Fibroblast of lung (primary cell): ENCODE measurements at regions not wholly inside any gene's neighbourhood (a gene's known extent, or its start where the extent isn't known, plus 50 kb on each side); places are given as distances from the start of the nearest gene placed in this dataset.

Experiments used
- DNase-seq, 2 donors: peaks; one replicate each; pipeline versions ENCODE4 v3.0.0 to v3.0.0-alpha.2; 2010; ENCODE audit warnings: low read depth in 2 of 2
- H2AFZ ChIP-seq: 2 replicates; pipeline ENCODE4 v1.5.1; 2012; ENCODE audit warnings: low read length, control low read depth, inconsistent platforms
- H3K27ac ChIP-seq: 2 replicates; pipeline ENCODE4 v1.5.1; 2011; ENCODE audit warnings: low read length, control low read depth; ENCODE audit not compliant: insufficient read depth
- H3K27me3 ChIP-seq: 2 replicates; pipeline ENCODE4 v1.5.1; 2011; ENCODE audit warnings: mild to moderate bottlenecking, low read length; ENCODE audit not compliant: control insufficient read depth, insufficient read depth
- H3K36me3 ChIP-seq: 2 replicates; pipeline ENCODE4 v1.5.1; 2011; ENCODE audit warnings: low read length; ENCODE audit not compliant: control insufficient read depth, insufficient read depth
- H3K4me1 ChIP-seq: 2 replicates; pipeline ENCODE4 v1.5.1; 2011; ENCODE audit warnings: low read length; ENCODE audit not compliant: control insufficient read depth, insufficient read depth; ENCODE audit errors: extremely low read depth
- H3K4me2 ChIP-seq: 2 replicates; pipeline ENCODE4 v1.5.1; 2011; ENCODE audit warnings: low read length, control low read depth; ENCODE audit not compliant: insufficient read depth; ENCODE audit errors: extremely low read depth
- H3K4me3 ChIP-seq, 4 experiments: fragments of 200-600 bp in 1 of 4; sonication (generic) in 1 of 4; replicated peaks in 1 of 4; 2 replicates each; pipeline ENCODE4 v1.5.1; 2011 to 2016; ENCODE audit warnings: low read length in 4 of 4, low read depth in 3 of 4, mild to moderate bottlenecking in 3 of 4, control low read depth in 2 of 4, inconsistent platforms in 1 of 4, mixed read lengths in 1 of 4; ENCODE audit not compliant: insufficient read depth in 1 of 4; ENCODE audit errors: control extremely low read depth in 1 of 4
- H3K79me2 ChIP-seq: 2 replicates; pipeline ENCODE4 v1.5.1; 2012; ENCODE audit warnings: mild to moderate bottlenecking, low read length, inconsistent platforms; ENCODE audit not compliant: control insufficient read depth, insufficient read depth
- H3K9ac ChIP-seq: 2 replicates; pipeline ENCODE4 v1.5.1; 2011; ENCODE audit warnings: mild to moderate bottlenecking, low read length, control low read depth; ENCODE audit not compliant: insufficient read depth
- H3K9me3 ChIP-seq: 2 replicates; pipeline ENCODE4 v1.5.1; 2012; ENCODE audit warnings: low read depth, low read length; ENCODE audit not compliant: control insufficient read depth, insufficient read depth
- H4K20me1 ChIP-seq: 2 replicates; pipeline ENCODE4 v1.5.1; 2011; ENCODE audit warnings: low read length; ENCODE audit not compliant: control insufficient read depth, insufficient read depth; ENCODE audit errors: extremely low read depth
- CTCF ChIP-seq, 2 donors: IDR thresholded peaks in 1 of 2; conservative IDR thresholded peaks in 1 of 2; 1 replicate in 1 of 2; 2 replicates in 1 of 2; pipeline ENCODE4 v1.5.1; 2011 to 2012; ENCODE audit warnings: low read length in 2 of 2, control low read depth in 1 of 2, inconsistent platforms in 1 of 2, low read depth in 1 of 2, mild to moderate bottlenecking in 1 of 2
- EZH2 ChIP-seq: IDR thresholded peaks from 2 replicates; pipeline ENCODE4 v1.5.1; 2012; ENCODE audit warnings: low read length, control low read depth, mild to moderate bottlenecking; ENCODE audit errors: missing control alignments

- DNase-seq: no peak
- no peak for TF ChIP-seq CTCF (conservative IDR thresholded peaks at IDR 0.05 in 1 of 2, IDR thresholded peaks at IDR 0.05 in 1 of 2; ENCODE audit: low read depth in 1 of 2, low read length in 2 of 2)
- no peak for TF ChIP-seq EZH2
- Histone ChIP-seq H3K36me3 (no peaks in the 10 kb centered on the region), H3K9me3 (no peaks in the 10 kb centered on the region), H3K9ac (no peak overlapping the region), H3K4me3 (no peak overlapping the region), H3K27ac (no peak overlapping the region), H3K79me2 (no peaks in the 10 kb centered on the region), H3K27me3 (no peaks in the 10 kb centered on the region), H4K20me1 (no peaks in the 10 kb centered on the region), H3K4me1 (no peaks in the 10 kb centered on the region), H2AFZ (no peak overlapping the region), H3K4me2 (no peak overlapping the region)
Measured at GRCh38 chr5:118009741-118010297, 978.5 kb downstream of the DTWD2 start.

- H3K36me3 ChIP-seq: no peaks in the 10 kb centered on the region
- no peaks in the 10 kb centered on the region for H3K4me1 ChIP-seq
- no peak overlapping the region for H3K4me3 ChIP-seq
- DNase-seq: no peak
- H3K9ac ChIP-seq: no peak overlapping the region
- H3K27ac ChIP-seq: no peak overlapping the region
- no peaks in the 10 kb centered on the region for H3K27me3 ChIP-seq
- H3K79me2 ChIP-seq: no peaks in the 10 kb centered on the region
- H4K20me1 ChIP-seq: no peaks in the 10 kb centered on the region
- H3K9me3 ChIP-seq: no peaks in the 10 kb centered on the region
- H3K4me2 ChIP-seq: no peak overlapping the region
- TF ChIP-seq EZH2 (no peak), CTCF (conservative IDR thresholded peaks at IDR 0.05 in 1 of 2, IDR thresholded peaks at IDR 0.05 in 1 of 2; ENCODE audit: low read depth in 1 of 2, low read length in 2 of 2) (no peak)
- H2AFZ ChIP-seq: no peak overlapping the region
Measured at GRCh38 chr5:118008779-118009178, 979.6 kb downstream of the DTWD2 start.

GRCh38 chr5:118007262-118007661, 981.1 kb downstream of the DTWD2 start:
- no peaks in the 10 kb centered on the region for H3K4me1 ChIP-seq
- H3K27ac ChIP-seq: no peak overlapping the region
- H3K4me3 ChIP-seq: no peak overlapping the region
- no peak for DNase-seq
- no peaks in the 10 kb centered on the region for H3K79me2 ChIP-seq
- TF ChIP-seq CTCF (conservative IDR thresholded peaks at IDR 0.05 in 1 of 2, IDR thresholded peaks at IDR 0.05 in 1 of 2; ENCODE audit: low read depth in 1 of 2, low read length in 2 of 2) (no peak), EZH2 (no peak)
- H3K9ac ChIP-seq: no peak overlapping the region
- no peaks in the 10 kb centered on the region for H3K27me3 ChIP-seq
- no peaks in the 10 kb centered on the region for H4K20me1 ChIP-seq
- no peaks in the 10 kb centered on the region for H3K36me3 ChIP-seq
- no peak overlapping the region for H3K4me2 ChIP-seq
- no peak overlapping the region for H2AFZ ChIP-seq
- no peaks in the 10 kb centered on the region for H3K9me3 ChIP-seq
